ENCODE measurements at regions not wholly inside any gene's neighbourhood (a gene's known extent, or its start where the extent isn't known, plus 50 kb on each side); places are given as distances from the start of the nearest gene placed in this dataset.

DNA sequence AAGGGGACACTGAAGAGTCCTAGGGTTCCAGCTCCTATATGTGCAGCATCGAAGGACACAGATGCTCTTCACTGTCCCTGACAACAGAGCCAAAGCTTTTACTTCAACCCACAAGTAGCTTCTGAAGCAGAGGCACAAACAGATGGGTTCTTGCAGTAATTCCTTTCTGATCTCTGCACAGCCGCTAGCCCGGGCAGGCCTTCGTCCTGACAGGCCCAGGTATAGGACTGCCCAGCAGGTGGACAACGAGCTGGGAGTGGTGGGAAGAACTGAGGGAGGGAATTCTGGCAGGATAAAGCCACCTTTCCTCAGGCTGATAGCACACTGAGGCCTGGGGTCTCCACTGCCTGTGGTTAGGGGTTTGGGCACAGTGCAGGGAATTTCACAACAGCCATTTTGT, 94.8 kb downstream of the RHOB start:
- no peak for DNase-seq

GRCh38 chr2:20542269-20542668, 95.4 kb downstream of the RHOB start:
- no peak for DNase-seq

GRCh38 chr2:20542746-20543468, 96.0 kb downstream of the RHOB start:
- no peak for DNase-seq

- DNase-seq: no peak
These were observed 96.7 kb downstream of the RHOB start for GRCh38 chr2:20543469-20544152.

- DNase-seq: no peak
These were observed 97.4 kb downstream of the RHOB start for GRCh38 chr2:20544153-20544747.

GRCh38 chr2:20549144-20549543, 101.8 kb downstream of the HS1BP3 start:
- no peak for DNase-seq

DNA sequence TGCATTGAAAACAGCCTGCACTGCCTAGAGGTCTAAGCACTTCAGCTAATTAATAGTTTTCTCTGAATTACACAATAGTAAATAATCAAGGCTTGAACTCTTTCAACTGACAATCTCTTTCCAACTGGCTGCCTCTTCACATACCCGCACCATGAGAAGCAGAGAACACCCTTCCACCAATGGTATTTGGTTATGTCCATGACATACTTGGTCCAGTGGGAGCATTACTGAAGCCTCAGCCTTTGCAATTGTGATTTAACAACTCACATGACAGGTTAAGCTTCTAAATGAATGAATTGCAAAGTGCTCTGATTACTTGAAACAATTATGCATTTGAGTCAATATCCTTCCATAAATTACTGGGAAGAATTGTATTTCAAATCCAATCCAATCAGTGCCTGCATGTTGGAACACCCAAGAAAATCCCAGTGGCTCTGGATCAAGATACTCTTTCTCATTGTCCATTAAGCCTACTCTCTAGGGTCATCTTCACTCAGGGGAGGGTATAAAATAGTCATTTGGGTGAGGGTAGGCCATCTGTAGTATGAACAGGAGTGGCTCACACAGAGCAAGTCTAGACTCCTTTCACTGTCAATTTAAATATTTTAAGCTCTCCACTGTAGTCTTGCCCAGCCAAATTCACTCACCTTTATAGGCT, 101.1 kb downstream of the HS1BP3 start:
- no peak for DNase-seq

DNA sequence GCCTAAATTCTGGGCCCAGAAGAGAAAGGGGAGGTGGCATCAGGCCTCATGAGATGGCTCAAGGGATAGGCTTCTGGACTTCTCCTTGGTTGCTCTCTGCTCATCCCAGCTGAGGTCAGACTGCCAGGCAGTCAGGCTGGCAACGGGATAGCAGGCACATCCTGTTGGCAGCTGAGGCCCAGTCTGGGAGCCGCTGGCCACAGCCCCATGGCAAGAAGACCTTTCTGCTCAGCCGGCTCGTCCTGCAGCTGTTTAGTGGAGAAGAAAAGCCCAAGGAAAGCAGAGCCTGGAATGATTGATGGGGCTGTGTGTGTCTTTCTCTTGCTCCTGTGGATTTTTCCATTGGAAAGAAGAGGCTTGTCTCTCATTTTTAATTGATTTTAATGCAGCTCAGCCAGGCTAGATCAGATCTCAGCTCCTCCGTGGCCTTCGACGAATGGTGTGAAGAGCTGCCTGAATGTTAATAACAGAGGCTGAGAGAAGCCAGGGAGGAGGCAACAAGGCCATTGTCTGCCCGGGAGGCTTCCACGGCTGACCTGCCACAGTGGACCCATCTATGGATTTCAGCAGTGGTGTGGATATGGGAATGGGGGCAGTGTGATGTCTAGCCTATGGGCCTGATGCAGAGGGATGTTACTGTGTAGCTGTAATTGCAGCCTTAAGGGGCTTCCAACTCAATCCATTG, 99.5 kb downstream of the HS1BP3 start:
- DNase-seq: no peak

- no peak for DNase-seq
These were observed 99.0 kb downstream of the HS1BP3 start for GRCh38 chr2:20551945-20552328.

- DNase-seq: no peak
These were observed 98.1 kb downstream of the HS1BP3 start for GRCh38 chr2:20552847-20553246.

- DNase-seq: no peak
These were observed 97.3 kb downstream of the HS1BP3 start for GRCh38 chr2:20553580-20553979.

DNA sequence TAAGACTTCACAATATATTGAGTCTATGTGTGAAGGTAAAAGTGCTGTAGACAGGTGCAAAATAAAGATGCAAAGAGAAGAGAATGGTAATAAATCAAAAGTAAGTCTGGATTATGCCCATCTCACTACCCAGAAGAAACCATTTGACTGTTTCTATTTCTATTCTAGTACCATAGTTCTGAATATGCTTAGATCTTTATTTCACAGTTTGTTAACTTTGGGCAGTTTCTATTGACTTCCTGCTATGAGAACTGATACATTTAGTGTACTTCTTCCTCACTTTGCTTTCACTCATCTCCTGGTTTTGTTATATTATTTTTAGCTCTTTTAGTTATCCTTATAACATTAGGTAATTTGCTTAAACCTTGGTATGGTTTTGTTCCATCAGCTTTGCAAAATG, 94.9 kb downstream of the HS1BP3 start:
- no peak for DNase-seq

DNA sequence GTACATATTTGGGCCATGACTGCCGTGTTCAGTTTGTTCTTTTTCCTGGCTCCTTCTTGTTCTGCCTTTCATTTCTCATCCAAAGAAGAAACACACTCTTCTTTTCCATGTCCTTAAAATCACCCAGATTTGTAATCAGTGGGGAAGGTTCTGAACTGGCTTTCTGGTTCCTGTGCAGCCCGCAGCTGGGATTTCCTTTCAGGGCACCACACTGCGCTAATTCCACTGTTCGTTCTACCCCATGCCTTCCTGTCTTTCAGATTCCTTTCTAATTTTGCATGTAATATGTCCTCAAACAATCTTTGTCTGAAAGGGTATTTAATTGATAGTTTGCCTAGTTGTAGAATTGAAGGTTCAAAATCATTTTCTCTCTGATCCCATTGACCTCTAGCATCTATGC, 94.1 kb downstream of the HS1BP3 start:
- DNase-seq: no peak

- no peak for DNase-seq
These were observed 93.7 kb downstream of the HS1BP3 start for GRCh38 chr2:20557226-20557625.

- DNase-seq: no peak
These were observed 93.3 kb downstream of the HS1BP3 start for GRCh38 chr2:20557635-20558034.

DNA sequence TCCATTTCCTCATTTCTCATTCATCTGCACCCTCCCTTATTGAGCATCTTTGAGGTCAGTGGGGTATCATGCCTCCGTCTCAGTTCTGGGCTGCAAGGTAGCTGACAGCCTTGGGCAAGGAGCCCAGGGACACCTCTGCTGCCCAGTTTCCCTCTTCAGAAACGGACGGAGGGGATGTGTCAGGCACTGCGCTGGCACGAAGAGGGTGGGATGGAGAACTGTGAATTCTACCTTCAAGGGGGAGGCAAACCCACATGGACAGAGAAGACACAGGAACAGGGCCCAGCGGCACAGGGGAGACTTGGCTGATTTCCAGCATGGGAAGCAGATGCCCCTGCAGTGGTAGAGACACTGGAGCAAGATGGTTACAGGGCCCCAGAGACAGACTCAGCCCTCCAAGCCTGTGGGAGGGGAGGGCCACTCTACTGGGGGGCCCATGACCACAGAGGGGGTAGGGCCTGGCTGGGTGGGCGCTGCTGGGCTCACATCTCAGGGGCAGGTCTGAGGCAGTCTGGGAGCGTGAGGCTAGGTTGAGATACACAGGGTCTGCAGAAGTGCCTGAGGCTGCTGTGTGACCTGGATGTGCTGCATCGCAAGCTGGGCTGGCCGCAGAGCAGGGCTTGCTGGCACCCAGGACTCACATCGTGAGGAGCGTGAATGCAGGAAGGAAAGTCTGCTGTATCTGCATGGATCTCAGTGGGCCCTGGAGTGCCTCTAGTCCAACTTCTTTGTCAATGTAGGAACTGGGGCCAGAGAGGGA, 92.3 kb downstream of the HS1BP3 start:
- DNase-seq: no peak

GRCh38 chr2:20559277-20559676, 91.6 kb downstream of the HS1BP3 start:
- DNase-seq: no peak

DNA sequence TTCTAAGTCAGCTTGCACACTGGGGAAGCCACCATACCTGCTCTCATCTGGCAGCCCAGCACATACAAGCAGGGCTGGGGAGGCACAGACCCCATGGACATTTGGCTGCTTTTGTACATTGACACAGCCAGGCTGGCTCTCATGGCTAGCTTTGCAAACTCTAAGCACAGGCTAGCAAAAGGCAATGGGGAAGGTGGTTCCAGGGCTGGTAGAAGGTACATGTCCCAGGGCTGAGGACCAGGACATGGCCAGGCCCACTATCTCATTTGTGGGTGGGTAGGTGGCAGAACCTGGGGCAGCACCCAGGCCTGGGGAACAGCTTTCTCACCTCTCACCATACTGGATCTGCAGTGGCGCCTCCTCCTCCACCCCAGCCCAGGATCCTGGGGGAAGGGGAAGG, 90.9 kb downstream of the HS1BP3 start:
- DNase-seq: no peak

- no peak for DNase-seq
These were observed 89.8 kb downstream of the HS1BP3 start for GRCh38 chr2:20560891-20561636.

- DNase-seq: no peak
These were observed 89.1 kb downstream of the HS1BP3 start for GRCh38 chr2:20561637-20562454.
